NOMO-1 treated with DMSO at 0.1 percent for 48 hours (cell line): ENCODE measurements at regions not wholly inside any gene's neighbourhood (a gene's known extent, or its start where the extent isn't known, plus 50 kb on each side); places are given as distances from the start of the nearest gene placed in this dataset.
"Not testable (repeated sequence)": the region's sequence is repeated elsewhere in the genome, so short reads cannot be mapped to it uniquely, and the experiment has no call there.

Source experiments
- DNase-seq: peaks from one replicate; lab custom pipeline; 2025; ENCODE audit not compliant: unreplicated experiment; lab: John Stamatoyannopoulos, UW

DNA sequence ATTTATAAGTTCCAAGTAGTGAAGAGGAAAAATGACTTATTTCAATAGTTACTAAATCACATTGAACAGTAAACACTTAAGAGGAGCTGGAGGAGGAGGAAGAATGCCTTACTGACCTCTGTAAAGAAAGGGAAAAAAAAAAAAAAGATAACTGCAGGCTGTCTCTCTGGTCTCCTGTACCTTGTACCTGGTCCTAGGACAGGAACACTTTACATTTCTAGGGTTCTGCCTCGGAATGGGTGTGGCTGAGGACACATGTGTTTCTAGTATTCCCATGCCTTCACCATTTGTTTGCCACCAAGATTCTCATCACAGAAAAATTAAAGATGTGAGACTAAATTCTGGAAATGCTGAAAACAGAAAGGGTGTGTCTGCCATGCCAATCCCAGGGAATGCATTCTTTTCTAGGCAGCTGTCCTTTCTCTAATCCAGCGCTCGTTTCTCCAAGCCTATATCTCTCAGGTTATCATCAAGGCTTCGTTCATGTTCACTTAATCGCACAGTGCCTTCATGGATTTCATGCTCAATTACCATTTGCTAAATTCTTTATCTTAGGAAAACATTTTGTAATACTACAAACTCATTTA, 1208.3 kb downstream of the OTOL1 start:
- no peak for DNase-seq

DNA sequence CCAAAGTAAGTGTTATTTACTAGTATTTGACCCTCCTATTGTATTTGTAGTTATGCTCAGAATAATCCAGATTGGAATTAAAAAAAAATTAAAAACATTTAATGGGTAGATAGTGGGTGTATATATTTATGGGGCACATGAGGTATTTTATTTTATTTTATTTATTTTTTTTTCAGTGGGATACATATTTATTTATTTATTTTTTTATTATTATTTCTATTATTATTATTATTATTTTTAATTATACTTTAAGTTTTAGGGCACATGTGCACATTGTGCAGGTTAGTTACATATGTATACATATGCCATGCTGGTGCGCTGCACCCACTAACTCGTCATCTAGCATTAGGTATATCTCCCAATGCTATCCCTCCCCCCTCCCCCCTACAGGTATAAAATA, 1211.8 kb downstream of the OTOL1 start:
- DNase-seq = not testable (repeated sequence)

DNA sequence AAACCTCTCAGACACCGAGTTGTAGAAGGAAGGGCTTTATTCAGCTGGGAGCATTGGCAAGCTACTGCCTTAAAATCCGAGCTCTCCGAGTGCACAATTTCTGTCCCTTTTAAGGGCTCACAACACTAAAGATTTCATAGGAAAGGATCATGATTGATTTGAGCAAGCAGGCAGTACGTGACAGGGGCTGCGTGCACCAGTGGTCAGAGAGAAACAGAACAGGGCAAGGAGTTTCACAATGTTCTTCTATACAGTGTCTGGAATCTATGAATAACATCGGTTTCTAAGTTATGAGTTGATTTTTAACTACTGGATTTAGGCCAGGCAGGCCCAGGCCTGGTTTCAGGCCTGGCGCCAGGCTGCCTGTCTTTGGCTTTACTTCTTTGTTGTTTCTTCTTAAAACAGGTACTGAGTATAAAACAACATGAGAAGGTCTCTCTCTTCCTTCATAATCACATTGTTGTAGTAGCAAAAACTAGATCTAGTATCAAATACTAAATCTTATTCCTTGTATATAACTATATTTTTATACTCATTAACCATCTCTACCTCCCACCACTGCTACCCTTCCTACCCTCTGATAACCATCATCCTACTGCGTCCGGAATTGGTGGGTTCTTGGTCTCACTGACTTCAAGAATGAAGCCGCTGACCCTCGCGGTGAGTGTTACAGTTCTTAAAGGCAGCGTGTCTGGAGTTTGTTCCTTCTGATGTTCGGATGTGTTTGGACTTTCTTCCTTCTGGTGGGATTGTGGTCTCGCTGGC, 1212.5 kb downstream of the OTOL1 start:
- not testable (repeated sequence) for DNase-seq

DNA sequence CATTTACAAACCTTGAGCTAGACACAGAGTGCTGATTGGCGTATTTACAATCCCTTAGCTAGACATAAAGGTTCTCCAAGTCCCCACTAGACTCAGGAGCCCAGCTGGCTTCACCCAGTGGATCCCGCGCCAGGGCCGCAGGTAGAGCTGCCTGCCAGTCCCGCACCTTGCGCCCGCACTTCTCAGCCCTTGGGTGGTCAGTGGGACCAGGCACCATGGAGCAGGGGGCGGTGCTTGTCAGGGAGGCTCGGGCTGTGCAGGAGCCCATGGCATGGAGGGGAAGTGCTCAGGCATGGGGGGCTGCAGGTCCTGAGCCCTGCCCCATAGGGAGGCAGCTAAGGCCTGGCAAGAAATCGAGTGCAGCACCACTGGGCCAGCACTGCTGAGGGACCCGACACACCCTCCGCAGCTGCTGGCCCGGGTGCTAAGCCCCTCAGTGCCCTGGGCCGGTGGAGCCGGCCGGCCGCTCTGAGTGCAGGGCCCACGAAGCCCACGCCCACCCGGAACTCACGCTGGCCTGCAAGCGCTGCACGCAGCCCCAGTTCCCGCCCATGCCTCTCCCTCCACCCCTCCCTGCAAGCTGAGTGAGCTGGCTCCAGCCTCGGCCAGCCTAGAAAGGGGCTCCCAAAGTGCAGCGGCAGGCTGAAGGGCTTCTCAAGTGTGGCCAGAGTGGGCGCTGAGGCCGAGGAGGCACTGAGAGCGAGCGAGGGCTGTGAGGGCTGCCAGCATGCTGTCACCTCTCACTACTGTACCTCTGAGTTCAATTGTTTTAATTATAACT, 1213.9 kb downstream of the OTOL1 start:
- DNase-seq = no peak

DNA sequence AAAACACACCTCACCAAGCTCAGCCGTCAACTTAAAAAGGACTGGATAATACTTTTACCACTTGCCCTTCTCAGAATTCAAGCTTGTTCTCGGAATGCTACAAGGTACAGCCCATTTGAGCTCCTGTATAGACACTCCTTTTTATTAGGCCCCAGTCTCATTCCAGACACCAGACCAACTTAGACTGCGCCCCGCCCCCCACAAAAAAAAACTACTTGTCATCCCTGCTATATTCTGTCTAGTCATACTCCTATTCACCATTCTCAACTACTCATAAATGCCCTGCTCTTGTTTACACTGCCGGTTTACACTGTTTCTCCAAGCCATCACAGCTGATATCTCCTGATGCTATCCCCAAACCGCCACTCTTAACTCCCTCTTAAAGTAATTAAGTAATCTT, 1220.5 kb downstream of the OTOL1 start:
- not testable (repeated sequence) for DNase-seq

DNA sequence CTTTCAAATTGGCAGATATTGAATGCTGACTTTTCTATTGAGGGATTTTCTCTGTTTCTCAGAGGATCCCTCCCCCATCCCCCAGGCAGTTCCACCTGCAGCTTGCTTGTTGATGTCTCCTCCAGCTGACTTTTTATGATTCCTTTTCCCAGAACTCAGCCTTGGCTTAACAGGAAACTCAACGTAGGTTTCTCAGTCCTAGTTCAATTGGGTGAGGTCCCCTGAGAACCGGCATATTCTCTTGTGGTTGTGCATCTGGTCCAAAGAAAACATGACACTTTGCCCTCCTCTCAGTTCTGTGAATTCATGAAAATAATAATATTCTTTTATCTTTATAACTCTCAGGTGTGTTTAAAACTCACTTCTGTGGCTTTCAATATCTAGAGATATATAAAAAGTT, 1222.1 kb downstream of the OTOL1 start:
- DNase-seq = no peak

DNA sequence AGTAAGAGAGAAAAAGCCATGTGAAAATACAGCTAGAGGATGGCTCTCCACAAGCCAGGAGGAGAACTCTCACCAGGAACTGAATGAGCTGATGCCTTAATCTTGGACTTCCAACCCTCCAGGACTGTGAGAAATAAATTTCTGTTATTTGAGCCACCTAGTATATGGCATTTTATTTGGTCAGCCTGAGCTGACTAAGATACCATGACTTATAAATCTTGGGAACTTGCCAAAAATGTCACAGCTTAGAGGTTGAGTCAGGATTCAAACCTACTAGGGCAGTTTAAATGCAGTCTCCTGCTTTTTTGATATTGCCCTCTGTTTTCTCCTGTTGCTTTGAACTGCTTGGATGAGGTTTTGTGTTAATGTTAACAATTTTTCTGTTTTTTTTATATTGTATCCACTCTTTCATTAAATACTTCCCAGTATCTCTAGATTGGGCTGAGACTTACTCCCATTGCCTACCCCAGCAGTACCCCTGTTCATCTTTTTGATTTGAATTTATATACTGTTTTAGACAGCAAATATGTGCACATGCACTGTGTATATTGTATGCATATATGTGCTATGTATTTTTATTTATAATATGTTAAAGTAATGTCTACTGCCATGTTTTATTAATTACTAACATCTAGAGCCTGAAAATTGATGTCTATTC, 1223.2 kb downstream of the OTOL1 start:
- DNase-seq = no peak

DNA sequence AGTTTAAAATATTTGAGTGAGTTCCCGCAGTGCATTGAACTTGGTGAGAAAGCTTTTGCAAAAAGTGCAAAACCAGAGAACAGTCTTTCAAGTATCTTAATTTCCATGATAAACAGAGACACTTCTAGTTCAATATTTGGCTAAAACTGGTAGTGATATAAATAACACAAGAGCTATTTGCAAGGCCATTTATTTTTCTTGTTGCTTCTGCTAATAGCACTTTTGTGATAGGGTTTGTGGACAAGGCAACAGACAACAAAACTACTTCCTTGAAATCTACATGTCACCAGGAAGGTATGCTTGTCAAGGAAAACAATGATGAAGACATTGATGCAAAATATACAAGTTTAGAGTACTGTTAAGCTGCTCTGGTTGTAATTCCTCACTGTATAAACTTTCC, 1225.1 kb downstream of the OTOL1 start:
- DNase-seq = no peak

DNA sequence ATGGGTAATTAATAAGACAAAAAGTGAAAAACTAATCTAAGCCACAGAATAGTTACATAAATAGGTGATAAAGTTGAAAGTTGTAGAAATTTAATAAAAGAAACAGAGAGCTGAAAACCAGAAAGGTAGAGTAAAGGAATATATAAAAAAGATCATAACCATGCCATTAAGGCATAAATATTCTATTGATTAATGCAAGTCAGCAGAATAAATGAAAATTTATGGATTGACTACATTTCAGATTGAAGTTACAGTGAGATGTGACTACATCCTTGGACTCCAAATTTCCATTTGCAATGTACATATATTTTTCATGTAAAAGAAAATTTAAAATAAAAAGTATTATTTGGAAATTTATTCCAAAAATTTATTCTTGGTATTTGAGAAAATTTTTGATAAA, 1225.7 kb downstream of the OTOL1 start:
- no peak for DNase-seq

DNA sequence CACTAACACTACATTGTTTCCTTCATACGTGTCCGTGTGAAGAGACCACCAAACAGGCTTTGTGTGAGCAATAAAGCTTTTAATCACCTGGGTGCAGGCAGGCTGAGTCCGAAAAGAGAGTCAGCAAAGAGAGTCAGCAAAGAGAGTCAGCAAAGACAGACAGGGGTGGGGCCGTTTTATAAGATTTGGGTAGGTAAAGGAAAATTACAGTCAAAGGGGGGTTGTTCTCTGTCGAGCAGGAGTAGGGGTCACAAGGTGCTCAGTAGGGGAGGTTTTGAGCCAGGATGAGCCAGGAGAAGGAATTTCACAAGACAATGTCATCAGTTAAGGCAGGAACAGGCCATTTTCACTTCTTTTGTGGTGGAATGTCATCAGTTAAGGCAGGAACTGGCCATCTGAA, 1226.2 kb downstream of the OTOL1 start:
- not testable (repeated sequence) for DNase-seq

DNA sequence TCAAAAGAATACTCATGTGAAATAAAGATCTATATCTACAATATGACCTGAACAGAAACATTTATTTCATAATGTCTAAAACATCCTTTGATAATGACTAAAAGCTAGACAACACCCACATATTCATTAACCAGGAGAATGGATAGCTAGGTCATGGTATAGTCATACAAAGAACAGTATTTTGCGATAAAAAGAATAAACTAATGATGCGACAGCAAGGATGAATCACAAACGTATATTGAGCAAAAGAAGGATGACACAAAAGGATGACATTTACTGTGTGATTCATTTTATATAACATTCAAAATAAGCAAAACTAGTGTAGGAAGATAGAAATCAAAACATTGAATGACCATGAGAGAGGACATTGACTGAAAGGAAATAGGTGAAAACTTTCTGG, 1233.1 kb downstream of the OTOL1 start:
- DNase-seq = no peak

DNA sequence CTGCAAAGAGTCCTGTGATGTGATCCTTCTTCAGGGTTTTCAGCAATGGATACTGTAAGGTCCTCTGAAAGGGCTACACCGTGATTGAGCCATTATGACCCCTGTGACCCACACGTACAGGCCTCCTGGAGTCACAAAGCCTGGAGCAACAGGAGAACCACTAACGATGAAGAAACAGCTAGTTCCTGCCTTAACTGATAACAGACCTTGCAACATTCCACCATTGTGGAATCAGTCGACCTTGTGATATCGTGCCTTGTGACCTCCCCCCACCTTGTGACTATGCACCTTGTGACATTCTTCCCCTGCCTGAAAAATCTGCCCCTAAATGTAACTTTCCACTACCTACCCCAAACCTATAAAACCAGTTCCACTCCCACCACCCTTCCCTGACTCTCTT, 1235.4 kb downstream of the OTOL1 start:
- not testable (repeated sequence) for DNase-seq

DNA sequence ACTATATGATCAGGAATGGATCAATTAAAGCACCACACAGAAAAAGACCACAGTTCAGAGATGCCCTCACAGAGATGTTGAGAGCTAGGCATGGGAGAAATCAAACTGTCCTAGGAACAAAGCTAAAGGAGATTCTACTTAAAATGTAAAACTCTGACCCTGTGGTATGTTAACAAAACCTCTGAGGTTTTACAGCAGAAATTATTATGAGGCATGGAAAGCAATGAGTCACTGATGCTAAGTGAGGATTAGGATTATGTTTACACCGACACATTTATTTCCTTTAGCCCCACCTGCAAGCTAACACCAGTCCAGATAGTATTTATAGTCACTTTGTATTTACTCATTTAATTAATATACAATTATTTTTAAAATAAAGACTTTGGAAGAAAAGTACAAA, 1242.2 kb downstream of the OTOL1 start:
- no peak for DNase-seq

DNA sequence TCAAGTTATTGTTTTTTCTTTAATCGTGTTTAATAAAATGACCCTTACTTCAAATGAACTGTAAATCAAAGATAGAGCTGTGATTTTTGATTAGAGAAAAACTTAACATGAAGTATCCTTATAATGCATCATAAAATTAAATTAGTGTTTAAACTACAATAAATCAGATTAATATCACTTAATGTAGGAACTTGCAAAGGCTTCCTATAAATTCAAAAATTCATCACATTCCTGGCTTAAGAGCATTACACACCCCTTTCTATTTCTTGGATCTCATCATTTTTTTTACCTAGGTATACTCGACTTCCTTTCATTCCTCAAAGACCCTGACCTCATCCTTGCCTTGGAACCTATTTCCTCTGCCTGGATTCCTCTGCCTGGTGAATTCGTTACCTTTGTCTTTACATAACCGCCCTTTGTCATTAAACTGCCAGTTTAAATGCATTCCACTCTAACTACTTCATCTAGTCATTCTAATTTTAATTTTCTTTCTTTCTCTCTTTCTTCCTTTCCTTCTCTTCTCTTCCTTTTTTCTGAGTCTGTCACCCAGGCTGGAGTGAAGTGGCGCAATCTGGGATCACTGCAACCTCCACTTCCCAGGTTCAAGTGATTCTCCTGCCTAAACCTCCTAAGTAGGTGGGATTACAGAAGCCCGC, 1244.5 kb downstream of the OTOL1 start:
- DNase-seq = no peak

DNA sequence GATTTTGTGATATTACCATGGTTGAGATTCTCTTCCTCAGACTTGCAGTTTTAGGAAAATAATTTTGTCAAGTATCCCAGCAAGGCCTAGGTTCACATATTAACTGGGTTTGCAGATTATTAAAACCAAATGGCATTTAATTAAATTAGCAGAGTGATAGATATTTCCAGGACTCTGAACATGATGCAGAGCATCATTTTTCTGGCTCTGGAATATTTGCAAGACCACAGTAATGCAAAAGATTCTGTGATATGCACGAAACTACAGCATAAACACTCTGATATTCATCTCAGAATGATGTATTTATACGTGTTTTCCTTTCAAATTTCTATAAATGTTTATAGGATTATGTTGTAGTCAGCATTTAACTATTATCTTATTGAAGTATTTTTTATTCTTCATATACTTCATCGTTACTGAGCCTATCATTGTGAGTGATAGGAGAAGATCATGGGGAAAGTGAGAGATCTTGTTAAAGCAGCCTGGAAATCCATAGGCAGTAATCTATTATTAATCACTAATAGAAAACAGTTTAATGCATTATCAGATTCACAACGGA, 1245.6 kb downstream of the OTOL1 start:
- DNase-seq = no peak

DNA sequence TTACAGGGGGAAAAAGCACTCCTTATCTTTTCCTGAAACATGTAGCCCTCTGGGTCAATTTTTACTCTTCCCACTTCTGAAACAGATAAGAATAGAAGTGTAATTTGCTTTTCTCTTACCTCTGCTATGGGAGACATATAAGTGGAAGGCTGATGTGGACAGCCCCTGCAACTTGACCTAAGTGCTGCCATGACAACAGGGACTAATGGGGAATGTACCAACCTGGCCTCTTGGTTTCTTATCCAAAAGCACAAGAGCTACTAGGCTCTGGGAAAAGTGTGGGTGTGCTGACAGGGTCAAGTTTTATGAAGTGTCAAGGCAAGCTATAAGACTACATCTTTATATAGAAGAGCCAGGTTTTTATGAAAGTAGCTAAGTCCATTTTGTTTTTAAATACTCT, 1246.5 kb downstream of the OTOL1 start:
- no peak for DNase-seq

DNA sequence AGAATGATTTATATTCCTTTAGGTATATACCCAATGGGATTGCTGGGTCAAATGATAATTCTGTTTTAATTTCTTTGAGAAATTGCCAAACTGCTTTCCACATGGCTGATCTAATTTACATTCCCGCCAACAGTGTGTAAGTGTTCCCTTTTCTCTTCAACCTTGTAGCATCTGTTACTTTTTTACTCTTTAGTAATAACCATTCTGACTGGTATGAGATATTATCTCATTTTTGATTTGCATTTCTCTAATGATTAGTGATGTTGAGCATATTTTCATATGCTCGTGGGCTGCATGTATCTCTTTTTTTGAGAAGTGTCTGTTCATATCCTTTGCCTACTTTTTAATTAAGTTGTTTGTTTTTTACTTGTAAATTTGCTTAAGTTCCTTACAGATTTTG, 1264.2 kb downstream of the OTOL1 start:
- DNase-seq = no peak

DNA sequence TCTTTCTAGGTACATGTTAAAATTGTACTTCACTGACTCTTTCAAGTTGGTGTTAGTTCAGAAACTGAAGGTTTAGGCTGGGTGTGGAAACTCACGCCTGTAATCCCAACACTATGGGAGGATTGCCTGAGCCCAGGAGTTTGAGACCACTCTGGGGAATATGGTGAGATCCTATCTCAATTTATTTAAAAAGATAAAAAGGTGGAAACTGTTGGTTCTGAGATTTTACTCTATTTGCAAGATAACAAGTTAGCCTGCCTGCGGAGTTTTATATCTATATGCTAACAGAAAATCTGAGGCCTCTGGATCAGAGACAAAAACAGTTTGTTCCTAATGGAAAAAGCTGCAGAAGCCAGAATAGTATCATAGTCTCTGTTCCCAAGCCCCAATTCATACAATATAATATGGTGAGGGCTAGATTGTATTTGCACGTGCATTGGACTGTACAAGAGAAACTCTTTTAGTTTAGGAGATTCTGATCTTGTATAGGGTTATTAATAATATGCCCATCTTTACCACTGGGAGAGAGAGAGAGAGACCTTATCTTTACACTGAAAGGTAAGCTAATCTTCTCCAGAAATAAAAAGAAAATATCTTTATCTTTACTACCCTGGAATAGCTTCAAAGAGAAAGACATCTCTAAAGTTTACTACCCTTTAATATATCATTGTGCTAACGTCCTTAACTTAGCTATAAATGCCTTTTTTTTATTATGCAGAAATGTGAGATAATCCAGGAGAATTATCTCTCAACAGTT, 1267.6 kb downstream of the OTOL1 start:
- DNase-seq = no peak

DNA sequence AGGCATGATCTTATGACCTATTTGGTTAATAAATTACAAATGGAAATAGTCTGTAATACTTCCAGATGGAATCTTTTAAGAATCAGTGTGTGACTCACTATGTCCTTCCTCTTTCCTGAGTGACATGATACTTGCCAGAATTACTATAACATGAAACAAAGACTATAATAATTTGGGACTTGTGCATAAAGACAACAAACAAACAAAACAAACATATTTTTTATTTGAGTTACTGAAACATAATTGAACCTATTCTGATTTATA, 1268.1 kb downstream of the OTOL1 start:
- DNase-seq = no peak

DNA sequence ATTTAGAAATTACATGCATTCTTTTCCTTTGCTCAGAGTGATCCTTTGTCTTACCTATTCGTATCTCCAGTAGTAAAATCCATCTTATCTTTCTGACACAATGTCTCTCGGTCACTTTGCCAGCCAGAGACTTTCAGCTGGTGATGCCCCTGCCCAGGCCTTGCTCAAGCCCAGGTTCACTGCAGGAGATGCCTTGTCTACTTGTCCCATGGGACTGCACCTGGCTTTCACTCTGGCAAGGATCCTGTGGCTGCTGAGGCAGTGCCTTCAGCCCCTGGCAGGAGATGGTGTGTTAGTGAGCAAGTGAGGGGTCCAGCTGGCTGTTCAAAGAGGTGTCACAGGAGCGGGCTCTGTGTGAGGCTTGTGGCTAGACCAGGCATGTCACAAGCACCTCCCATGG, 1268.9 kb downstream of the OTOL1 start:
- DNase-seq = no peak
